ENCODE measurements at regions not wholly inside any gene's neighbourhood (a gene's known extent, or its start where the extent isn't known, plus 50 kb on each side); places are given as distances from the start of the nearest gene placed in this dataset.

- no peak for DNase-seq
Observed at GRCh38 chr20:10771435-10772140, 97.8 kb upstream of the JAG1 start.

DNA sequence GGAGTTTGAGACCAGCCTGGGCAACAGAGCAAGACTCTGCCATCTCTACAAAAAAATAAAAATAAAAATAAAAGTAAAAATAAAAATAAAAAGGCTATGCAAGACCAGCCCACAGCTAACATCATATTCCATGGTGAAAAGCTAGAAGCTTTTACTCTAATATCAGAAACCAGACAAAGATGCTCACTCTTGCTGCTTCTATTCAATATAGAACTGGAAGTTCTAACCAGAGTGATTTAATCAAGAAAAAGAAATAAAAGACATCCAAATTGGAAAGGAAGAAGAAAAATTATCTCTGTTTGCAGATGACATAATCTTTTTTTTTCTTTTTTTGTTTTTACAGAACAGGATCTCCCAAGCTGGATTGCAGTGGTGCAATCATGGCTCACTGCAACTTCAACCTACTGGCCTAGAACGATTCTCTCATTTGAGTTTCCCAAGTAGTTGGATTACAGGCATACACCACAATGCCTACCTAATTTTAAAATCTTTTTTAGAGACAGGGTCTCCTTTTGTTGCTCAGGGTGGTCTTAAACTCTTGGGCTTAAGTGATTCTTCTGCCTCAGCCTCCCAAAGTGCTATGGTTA lies 100.7 kb upstream of the JAG1 start:
- no peak for DNase-seq

DNA sequence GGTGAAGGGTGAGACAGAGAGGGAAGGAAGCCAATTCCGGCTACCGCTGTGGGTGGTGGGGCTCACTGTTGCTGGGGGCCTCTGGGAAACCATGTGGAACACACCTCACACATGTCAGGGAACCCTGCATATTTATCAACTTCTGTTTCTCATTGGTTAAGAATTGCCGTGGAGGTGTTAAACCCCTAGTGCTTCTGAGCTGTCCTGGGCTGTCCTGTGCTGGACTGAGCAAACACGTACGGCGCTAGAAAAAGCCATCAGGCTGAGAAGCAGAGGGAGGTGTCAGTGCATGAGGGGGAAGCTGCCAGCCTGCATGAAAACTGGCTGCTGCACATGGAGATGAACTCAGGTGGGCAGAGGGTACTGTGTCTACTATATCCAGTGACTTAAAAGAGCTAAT lies 103.9 kb upstream of the JAG1 start:
- no peak for DNase-seq

DNA sequence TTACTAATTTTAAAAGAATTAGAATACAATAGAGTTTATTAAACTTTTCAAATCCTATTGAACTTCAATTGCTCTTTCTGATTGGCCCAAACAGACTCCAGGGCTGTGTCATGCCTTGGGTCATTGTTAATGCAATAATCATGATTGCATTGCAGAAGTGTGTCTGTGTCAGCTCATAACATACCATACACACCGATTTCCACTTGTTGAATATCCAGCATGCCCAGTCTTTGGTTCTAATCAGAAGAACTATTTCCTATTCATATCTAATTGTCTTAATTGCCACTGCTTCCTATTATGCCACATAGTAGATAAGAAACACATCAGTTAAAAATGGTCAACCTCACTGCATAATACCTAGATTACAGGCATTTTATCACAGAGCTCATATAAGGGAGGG lies 106.1 kb upstream of the JAG1 start:
- DNase-seq: no peak

- no peak for DNase-seq
Observed at GRCh38 chr20:10780901-10781300, 107.1 kb upstream of the JAG1 start.

DNA sequence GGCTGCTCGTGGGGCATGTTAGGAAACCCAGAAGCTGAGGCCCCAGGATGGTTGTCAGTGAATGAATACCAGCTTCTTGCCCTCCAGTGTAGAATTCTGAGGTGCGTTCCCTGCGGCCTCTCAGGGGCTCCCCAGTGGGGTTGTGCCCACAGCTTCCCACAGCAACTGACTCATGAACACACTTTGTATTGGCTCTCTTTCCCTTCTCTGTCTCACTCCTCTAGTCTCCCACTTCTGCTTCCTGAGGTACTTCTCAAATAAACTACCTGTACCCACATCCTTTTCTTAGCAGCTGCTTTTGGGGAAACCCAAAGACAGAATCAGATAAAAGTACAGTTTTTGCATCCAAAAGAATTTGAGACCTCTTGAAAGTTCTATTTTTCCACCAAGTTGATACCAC lies 107.7 kb upstream of the JAG1 start:
- no peak for DNase-seq

DNA sequence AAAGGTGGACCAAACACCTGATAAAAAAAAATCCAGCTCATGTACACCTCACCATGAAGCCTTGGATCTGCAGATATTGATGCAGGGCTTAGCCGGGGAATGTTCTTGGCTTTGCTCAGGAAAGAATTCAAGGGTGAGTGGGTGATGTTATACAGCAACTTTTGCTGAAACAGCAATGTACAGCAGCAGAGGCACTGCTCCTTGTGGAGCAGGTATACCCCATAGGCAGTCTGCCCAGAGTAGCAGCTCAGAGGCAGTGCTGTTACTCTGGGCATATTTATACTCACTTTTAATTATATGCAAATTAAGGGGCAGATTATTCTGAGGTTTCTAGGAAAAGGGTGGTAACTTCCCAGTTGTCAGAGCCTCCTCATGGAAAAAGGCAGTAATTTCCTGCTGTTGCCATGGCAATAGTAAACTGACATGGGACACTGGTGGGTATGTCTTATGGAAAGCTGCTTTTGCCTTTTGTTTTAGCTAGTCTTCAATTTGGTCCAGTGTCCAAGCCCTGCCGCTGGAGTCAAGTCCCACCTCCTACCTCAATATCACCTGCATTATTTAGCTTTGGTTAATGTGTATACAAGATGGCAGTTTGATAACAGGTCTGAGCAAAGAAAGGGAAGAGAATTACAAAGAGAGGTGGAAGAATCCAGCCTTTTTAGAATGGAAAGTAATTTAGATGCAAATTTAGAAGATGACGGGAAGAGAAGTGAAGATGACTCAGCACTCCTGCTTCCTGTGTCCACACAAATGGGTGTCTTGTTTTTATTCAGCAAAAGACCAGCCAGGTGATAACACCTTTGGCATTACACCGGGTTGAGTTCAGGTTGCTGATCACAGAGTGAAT lies 110.1 kb upstream of the JAG1 start:
- DNase-seq: no peak

- DNase-seq: no peak
Observed at GRCh38 chr20:10784554-10785183, 110.9 kb upstream of the JAG1 start.

GRCh38 chr20:10786678-10787077 lies 112.9 kb upstream of the JAG1 start:
- no peak for DNase-seq

DNA sequence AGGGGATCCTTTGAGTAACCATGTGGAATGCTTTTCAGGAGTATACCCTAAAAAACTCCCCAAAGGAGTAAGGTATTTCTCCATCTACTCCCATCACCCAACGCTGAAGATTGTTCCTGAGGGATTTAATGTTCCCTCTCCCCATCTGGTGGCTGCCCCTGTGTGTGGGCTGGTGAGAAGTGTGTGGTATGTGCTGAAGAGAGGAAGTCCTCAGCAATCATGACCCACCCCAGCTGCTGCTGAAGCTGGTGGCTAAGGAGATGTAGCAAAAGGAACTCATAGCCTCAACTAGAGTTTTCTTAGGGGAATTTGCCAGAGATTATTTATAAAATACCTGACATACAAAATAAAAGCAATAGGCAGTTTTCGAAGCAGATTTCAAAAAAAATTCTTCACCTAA lies 114.3 kb upstream of the JAG1 start:
- DNase-seq: no peak

DNA sequence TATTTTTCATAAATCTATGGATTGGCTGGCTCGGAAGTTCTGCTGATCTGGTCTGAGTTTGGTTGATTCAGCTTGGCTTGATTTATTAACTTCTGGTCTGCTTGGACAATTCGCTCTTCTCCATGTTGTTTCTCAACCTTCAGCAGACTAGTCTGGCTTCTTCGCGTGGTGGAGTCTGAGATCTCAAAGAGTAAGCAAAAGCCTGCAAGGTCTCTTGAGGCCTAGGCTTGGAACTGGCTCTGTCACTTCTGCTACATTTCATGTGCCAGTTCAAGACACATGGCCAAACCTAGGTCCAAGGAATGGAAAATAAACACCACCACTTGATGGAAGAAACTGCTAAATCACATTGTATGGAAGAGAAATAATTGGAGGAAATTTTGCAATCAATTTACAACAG lies 115.1 kb upstream of the JAG1 start:
- no peak for DNase-seq

GRCh38 chr20:10789386-10789785 lies 115.6 kb upstream of the JAG1 start:
- DNase-seq: no peak

DNA sequence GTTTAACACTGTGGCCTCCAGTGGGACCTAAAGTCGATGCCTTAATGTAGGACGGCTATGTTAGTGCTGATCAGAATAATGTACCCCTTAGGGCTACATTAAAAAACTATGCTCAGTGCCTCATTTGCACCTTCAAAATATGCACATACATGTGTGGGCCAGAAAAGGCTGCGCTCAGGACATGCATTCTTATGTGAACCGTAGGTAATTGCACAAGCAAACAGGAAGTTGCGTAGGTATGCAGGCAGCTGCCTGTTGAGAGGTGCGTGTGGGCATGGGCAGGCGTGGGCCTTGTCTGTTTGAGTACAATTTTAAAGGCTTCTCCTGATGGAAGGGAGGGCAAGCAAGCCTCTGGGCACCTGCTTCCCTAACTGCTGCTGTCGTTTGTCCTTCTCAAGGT lies 116.2 kb upstream of the JAG1 start:
- DNase-seq: no peak

DNA sequence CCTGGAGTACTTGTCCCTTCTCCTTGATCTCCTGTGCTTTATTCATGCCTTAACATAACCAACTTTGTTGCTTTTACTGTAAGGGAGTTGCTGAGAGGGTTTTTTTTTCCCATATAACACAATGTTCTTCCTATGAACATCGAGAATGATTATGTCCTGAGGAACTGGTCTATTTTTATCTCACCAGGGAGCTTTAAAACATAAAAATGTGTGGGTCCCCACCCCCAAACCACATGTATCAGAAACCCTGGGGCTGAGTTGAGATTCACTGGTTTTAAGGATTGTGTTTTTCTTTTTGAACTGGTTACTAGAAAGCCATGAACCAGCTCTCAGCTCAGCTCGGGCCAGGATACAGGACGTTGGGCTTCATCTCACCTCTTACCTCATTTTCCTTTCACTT lies 118.5 kb upstream of the JAG1 start:
- no peak for DNase-seq

- no peak for DNase-seq
Observed at GRCh38 chr20:10793766-10794165, 120.0 kb upstream of the JAG1 start.

DNA sequence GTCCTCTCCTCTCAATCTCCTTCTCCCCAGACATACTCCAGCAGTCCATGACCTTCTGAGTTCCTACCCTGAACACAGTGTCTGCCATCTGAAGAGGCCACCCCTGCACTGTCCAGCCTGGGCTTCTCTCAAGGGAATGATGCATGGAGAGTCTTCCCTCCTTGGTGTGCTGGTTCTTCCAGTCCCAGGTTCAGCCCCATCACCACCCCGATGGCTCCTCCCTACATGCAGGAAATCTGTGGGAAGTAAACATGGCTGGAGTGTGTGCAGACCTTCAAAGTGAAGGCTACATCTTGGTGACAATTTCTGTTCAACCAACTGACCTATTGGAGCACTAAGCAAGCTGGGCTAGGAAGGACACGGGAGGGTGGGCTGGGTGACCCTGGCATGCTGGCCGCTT lies 121.0 kb upstream of the JAG1 start:
- no peak for DNase-seq

- no peak for DNase-seq
Observed at GRCh38 chr20:10795286-10796026, 121.7 kb upstream of the JAG1 start.

- DNase-seq: no peak
Observed at GRCh38 chr20:10798811-10799210, 125.0 kb upstream of the JAG1 start.

- no peak for DNase-seq
Observed at GRCh38 chr20:10799735-10800134, 125.9 kb upstream of the JAG1 start.

DNA sequence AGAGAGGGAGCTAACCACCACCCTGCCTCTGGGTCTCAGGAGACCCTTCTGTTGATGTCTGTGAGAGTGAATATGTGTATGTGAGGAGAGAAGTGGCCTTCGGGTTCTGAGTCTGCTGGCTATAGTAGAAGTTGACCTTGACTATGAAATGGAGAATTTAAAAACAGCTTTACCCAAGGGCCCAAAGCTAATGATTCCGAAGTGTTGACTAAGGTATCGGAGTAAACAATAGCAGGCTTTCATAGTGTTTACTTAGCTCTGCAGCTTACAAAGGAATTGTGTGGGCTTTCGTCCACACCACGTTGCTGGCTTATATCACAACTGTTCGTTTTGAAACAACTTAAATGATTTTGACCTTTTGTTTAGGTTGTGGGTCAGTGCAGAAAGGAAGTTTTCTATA lies 126.5 kb upstream of the JAG1 start:
- no peak for DNase-seq

DNA sequence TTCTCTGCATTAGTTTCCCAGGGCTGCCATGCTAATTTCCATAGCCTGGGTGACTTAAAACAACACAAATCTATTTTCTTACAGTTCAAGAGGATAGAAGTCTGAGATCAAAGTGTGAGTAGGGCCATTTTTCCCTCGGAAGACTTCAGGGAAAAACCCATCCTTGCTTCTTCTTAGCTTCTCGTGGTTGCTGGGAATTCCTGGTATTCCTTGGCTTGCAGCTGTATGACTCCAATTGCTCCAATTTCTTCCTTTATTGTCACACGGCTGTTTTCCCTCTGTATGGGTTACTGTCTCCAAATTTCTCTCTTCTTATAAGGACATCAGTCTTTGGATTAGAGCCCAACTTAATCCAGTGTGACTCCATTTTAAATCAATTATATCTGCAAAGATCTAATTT lies 128.4 kb upstream of the JAG1 start:
- no peak for DNase-seq

- no peak for DNase-seq
Observed at GRCh38 chr20:10805764-10806163, 132.0 kb upstream of the JAG1 start.

GRCh38 chr20:10806539-10806938 lies 132.7 kb upstream of the JAG1 start:
- DNase-seq: no peak

Measured in stimulated activated CD4-positive, alpha-beta T cell treated with anti-CD3 and anti-CD28 coated beads, Interleukin-4, amount 100 ng/mL, for 1 hour (primary cell).